Transverse colon (tissue), 4 donors: ENCODE measurements at regions not wholly inside any gene's neighbourhood (a gene's known extent, or its start where the extent isn't known, plus 50 kb on each side); places are given as distances from the start of the nearest gene placed in this dataset.

Source experiments
- CTCF ChIP-seq, 5 experiments: fragments of 200-600 bp in 3 of 5; fragments of 450-650 bp in 2 of 5; sonication (generic) in 3 of 5; IDR thresholded peaks; 1 replicate in 2 of 5; 2 replicates in 3 of 5; pipeline ENCODE4 v1.5.1; 2016 to 2017; ENCODE audit warnings: antibody characterized with exemption in 5 of 5, inconsistent platforms in 3 of 5, mild to moderate bottlenecking in 2 of 5, moderate library complexity in 1 of 5
- POLR2A ChIP-seq: fragments of 450-650 bp; IDR thresholded peaks from one replicate; pipeline ENCODE4 v1.6.1; 2016; ENCODE audit warnings: antibody characterized with exemption, mild to moderate bottlenecking, moderate library complexity
- POLR2AphosphoS5 ChIP-seq, 3 donors: sonication (generic); formaldehyde crosslinking; IDR thresholded peaks; one replicate each; pipeline ENCODE4 v1.6.1; 2016; ENCODE audit warnings: antibody characterized with exemption in 3 of 3

GRCh38 chr7:10076660-10077300 is 896.9 kb upstream of the PHF14 start:
- TF ChIP-seq POLR2A = no peak
- TF ChIP-seq CTCF (IDR thresholded peaks at IDR 0.05) = no peak
- no peak for TF ChIP-seq POLR2AphosphoS5 (IDR thresholded peaks at IDR 0.05)
